22Rv1 (cell line): ENCODE measurements at regions not wholly inside any gene's neighbourhood (a gene's known extent, or its start where the extent isn't known, plus 50 kb on each side); places are given as distances from the start of the nearest gene placed in this dataset.

Source experiments
- CTCF ChIP-seq: fragments of 450-650 bp; IDR thresholded peaks from 2 replicates; pipeline ENCODE4 v1.5.1; 2017; ENCODE audit warnings: mild to moderate bottlenecking
- ZFX ChIP-seq: fragments of 450-650 bp; IDR thresholded peaks from 2 replicates; pipeline ENCODE4 v1.6.1; 2017; ENCODE audit warnings: antibody characterized with exemption, borderline replicate concordance

- TF ChIP-seq CTCF (no peak), ZFX (no peak)
These were observed 93.8 kb upstream of the SLC8A1 start for GRCh38 chr2:40545645-40546044.
